Heart left ventricle (tissue), 16 donors: ENCODE measurements at regions not wholly inside any gene's neighbourhood (a gene's known extent, or its start where the extent isn't known, plus 50 kb on each side); places are given as distances from the start of the nearest gene placed in this dataset.
"Not testable (repeated sequence)": the region's sequence is repeated elsewhere in the genome, so short reads cannot be mapped to it uniquely, and the experiment has no call there.

Source experiments
- ATAC-seq, 4 donors: fragments of 200-7000 bp; cut with Tn5 transposase; one replicate each; pipeline ENCODE4 v1.9.1; 2020 to 2022; ENCODE audit warnings: moderate library complexity in 4 of 4, mild to moderate bottlenecking in 3 of 4, moderate number of reproducible peaks in 1 of 4
- DNase-seq, 5 donors: peaks; one replicate each; pipeline ENCODE4 v3.0.0-alpha.2; 2020
- H3K27ac ChIP-seq, 12 donors: fragments of 200-600 bp; sonication (generic) in 4 of 12; one replicate each; pipeline versions ENCODE4 v1.5.0 to v1.8.0; 2016 to 2022; ENCODE audit warnings: mild to moderate bottlenecking in 2 of 12
- H3K27me3 ChIP-seq, 9 donors: fragments of 200-600 bp; sonication (generic) in 2 of 9; one replicate each; pipeline versions ENCODE4 v1.5.1 to v1.8.0; 2016 to 2022; ENCODE audit warnings: mild to moderate bottlenecking in 3 of 9
- H3K36me3 ChIP-seq, 9 donors: fragments of 200-600 bp; sonication (generic) in 2 of 9; one replicate each; pipeline versions ENCODE4 v1.5.0 to v1.8.0; 2018 to 2022; ENCODE audit warnings: mild to moderate bottlenecking in 2 of 9
- H3K4me1 ChIP-seq, 12 donors: fragments of 200-600 bp; sonication (generic) in 4 of 12; one replicate each; pipeline versions ENCODE4 v1.5.0 to v1.8.0; 2016 to 2022; ENCODE audit warnings: mild to moderate bottlenecking in 3 of 12
- H3K4me3 ChIP-seq, 12 donors: fragments of 200-600 bp; sonication (generic) in 4 of 12; one replicate each; pipeline versions ENCODE4 v1.5.0 to v1.8.0; 2017 to 2022; ENCODE audit warnings: mild to moderate bottlenecking in 9 of 12, moderate library complexity in 4 of 12
- H3K9me3 ChIP-seq, 12 donors: fragments of 200-600 bp; sonication (generic) in 4 of 12; one replicate each; pipeline versions ENCODE4 v1.5.0 to v1.8.0; 2016 to 2022; ENCODE audit warnings: mild to moderate bottlenecking in 1 of 12
- POLR2A ChIP-seq, 2 donors: fragments of 450-650 bp; IDR thresholded peaks; one replicate each; pipeline ENCODE4 v1.6.1; 2017; ENCODE audit warnings: antibody characterized with exemption in 2 of 2, mild to moderate bottlenecking in 2 of 2, moderate library complexity in 2 of 2
- WGBS, 4 donors: extraction: QIAGEN DNeasy Blood & Tissue Kit in 2 of 4; methylation state at CpG; one replicate each; pipeline versions ENCODE4 v1.1.5 to v1.1.7; 2013 to 2018; 5-methylcytosine and 5-hydroxymethylcytosine counted together
- intact Hi-C, 10 donors: fragments of 100-400 bp; cut with DNase I; formaldehyde crosslinking; loops; one replicate each; pipeline versions ENCODE4 v1.11.1 to v1.14.2; 2022
- TF ChIP-seq, protein P1 (sequence below), 12 donors: fragments of 200-600 bp; sonication (generic) in 4 of 12; IDR thresholded peaks; one replicate each; pipeline versions ENCODE4 v1.5.0 to v1.8.0; 2018 to 2022; ENCODE audit warnings: antibody characterized with exemption in 12 of 12, mild to moderate bottlenecking in 5 of 12
- donor health status: ischemic (EF 13 %, LVEDD 7.1; RV severe dilation, severe dysfunction).
- donor health status: healthy with polysubstance abuse.
- donor health status: DM: no; HTN: yes; CAD: no.
- donor health status: DM: no; HTN: no; CAD: no.
- donor health status: ischemic (EF 25% LVEDD 6.9; RV normal size, moderate dysfunction).
- donor health status: ischemic (EF 25% LVEDD 5.7; RV mildly dilated, moderate dysfunction).
- donor health status: healthy.
- donor health status: DM: yes; HTN: yes; CAD: no.
- donor health status: ischemic (EF 35%, LVEDD 5.7; RV mildly dilated, moderate dysfunction).
- donor health status: nonischemic (EF 11% LVEDD 7.7; RV severe dilation, severe dysfunction).
- donor health status: DM: yes; HTN: yes; CAD: no.
- donor health status: PGD.
- donor health status: ischemic (EF 29% LVEDD 5.4; RV normal size, mild dysfunction).
- donor health status: nonischemic (EF 23%, LVEDD 6.1; RV moderate dilation, normal function).

- Histone ChIP-seq H3K27ac (no peak overlapping the region), H3K4me3 (no peak overlapping the region), H3K9me3 (peaks cover 0 to 3% (median 0%) of the 10 kb centered on the region in 12 donors), H3K27me3 (no peaks in the 10 kb centered on the region), H3K36me3 (no peaks in the 10 kb centered on the region), H3K4me1 (no peaks in the 10 kb centered on the region)
- no peak for ATAC-seq
- intact Hi-C loops, result no loop called here
- WGBS, 4 donors, result 14 to 36% (median 22%) methylated on average over 1 of the region's 1 CpG
- TF ChIP-seq, protein P1, sequence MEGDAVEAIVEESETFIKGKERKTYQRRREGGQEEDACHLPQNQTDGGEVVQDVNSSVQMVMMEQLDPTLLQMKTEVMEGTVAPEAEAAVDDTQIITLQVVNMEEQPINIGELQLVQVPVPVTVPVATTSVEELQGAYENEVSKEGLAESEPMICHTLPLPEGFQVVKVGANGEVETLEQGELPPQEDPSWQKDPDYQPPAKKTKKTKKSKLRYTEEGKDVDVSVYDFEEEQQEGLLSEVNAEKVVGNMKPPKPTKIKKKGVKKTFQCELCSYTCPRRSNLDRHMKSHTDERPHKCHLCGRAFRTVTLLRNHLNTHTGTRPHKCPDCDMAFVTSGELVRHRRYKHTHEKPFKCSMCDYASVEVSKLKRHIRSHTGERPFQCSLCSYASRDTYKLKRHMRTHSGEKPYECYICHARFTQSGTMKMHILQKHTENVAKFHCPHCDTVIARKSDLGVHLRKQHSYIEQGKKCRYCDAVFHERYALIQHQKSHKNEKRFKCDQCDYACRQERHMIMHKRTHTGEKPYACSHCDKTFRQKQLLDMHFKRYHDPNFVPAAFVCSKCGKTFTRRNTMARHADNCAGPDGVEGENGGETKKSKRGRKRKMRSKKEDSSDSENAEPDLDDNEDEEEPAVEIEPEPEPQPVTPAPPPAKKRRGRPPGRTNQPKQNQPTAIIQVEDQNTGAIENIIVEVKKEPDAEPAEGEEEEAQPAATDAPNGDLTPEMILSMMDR (IDR thresholded peaks at IDR 0.05), result no peak
- TF ChIP-seq POLR2A (IDR thresholded peaks at IDR 0.05), result no peak
- no peak for DNase-seq
These were observed 1729.5 kb upstream of the SPRY2 start for GRCh38 chr13:82070416-82070815.

- Histone ChIP-seq H3K27ac (no peak overlapping the region), H3K27me3 (no peaks in the 10 kb centered on the region), H3K9me3 (peaks cover 0 to 6% (median 0%) of the 10 kb centered on the region in 12 donors), H3K36me3 (no peaks in the 10 kb centered on the region), H3K4me1 (no peaks in the 10 kb centered on the region), H3K4me3 (no peak overlapping the region)
- 25 to 45% (median 37%) methylated on average over 4 of the region's 4 CpGs for WGBS, 4 donors
- TF ChIP-seq, protein P1 (IDR thresholded peaks at IDR 0.05), result no peak
- TF ChIP-seq POLR2A (IDR thresholded peaks at IDR 0.05), result no peak
- intact Hi-C loops, result no loop called here
- DNase-seq (no peak), ATAC-seq (no peak)
These were observed 1721.8 kb upstream of the SPRY2 start for GRCh38 chr13:82062772-82063171.

DNA sequence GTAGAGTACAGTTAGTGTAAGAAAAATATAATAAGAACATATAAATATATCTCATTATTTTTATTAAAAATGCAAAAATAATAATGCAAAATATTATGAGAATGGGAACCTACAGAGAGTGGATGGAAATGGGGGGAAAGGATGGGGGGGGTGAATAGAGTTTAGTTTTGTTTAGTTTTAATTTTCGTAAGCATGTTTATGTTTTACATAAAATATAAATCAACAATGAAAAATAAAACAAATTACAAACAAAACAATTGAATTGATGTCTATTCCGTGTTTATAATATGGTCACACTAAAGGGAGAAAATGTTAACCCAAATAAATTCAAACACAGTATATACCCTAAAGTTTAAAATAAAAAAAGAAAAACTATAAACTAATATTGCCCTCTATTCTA is 1717.4 kb upstream of the SPRY2 start:
- WGBS, 4 donors, result 66 to 78% (median 76%) methylated on average over 2 of the region's 2 CpGs
- no peak for ATAC-seq
- H3K9me3 ChIP-seq, result peaks cover 0 to 6% (median 0%) of the 10 kb centered on the region in 12 donors
- TF ChIP-seq, protein P1 (IDR thresholded peaks at IDR 0.05), result no peak
- TF ChIP-seq POLR2A (IDR thresholded peaks at IDR 0.05), result no peak
- no peak overlapping the region for H3K4me3 ChIP-seq
- no peaks in the 10 kb centered on the region for H3K27me3 ChIP-seq
- DNase-seq, result no peak
- no peaks in the 10 kb centered on the region for H3K4me1 ChIP-seq
- no peaks in the 10 kb centered on the region for H3K36me3 ChIP-seq
- H3K27ac ChIP-seq, result no peak overlapping the region
- intact Hi-C loops, result no loop called here

DNA sequence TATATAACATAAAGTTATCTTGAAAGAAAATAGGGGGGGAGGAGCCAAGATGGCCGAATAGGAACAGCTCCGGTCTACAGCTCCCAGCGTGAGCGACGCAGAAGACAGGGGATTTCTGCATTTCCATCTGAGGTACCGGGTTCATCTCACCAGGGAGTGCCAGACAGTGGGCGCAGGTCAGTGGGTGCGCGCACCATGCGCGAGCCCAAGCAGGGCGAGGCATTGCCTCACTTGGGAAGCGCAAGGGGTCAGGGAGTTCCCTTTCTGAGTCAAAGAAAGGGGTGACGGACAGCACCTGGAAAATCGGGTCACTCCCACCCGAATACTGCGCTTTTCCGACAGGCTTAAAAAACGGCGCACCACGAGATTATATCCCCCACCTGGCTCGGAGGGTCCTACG is 1704.4 kb upstream of the SPRY2 start:
- H3K27me3 ChIP-seq, H3K36me3 ChIP-seq, ATAC-seq, H3K4me3 ChIP-seq, H3K4me1 ChIP-seq, DNase-seq, H3K27ac ChIP-seq, intact Hi-C loops: not testable (repeated sequence)
- WGBS, 4 donors, result 91 to 94% (median 92%) methylated on average over 22 to 23 of the region's 23 CpGs
- H3K9me3 ChIP-seq, result peaks cover 0 to 24% (median 0%) of the 10 kb centered on the region in 12 donors

DNA sequence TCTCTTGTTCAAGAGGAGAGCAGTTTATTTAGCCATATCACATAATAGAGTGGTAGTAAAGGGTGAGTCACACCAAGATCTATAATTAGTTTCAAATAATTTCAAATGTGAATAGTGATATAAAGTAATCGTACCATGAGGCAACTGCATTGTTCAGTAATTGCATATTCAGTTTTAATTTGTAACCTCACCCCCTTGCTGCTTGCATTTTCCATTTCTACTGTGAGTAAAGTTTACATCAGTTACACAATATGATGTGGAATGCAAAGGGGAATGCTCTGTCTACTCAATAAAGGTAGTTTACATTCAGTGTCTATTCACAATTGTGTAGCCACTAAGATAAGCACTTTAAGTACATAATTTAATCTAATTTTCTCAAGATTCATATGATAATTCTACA is 1695.7 kb upstream of the SPRY2 start:
- H3K27me3 ChIP-seq, result no peaks in the 10 kb centered on the region
- intact Hi-C loops, result no loop called here
- H3K4me3 ChIP-seq, result no peak overlapping the region
- 68 to 80% (median 71%) methylated on average over 1 of the region's 1 CpG for WGBS, 4 donors
- no peak for DNase-seq
- no peak for ATAC-seq
- TF ChIP-seq, protein P1 (IDR thresholded peaks at IDR 0.05), result no peak
- TF ChIP-seq POLR2A (IDR thresholded peaks at IDR 0.05), result no peak
- H3K4me1 ChIP-seq, result no peaks in the 10 kb centered on the region
- H3K9me3 ChIP-seq, result peaks cover 0 to 5% (median 0%) of the 10 kb centered on the region in 12 donors
- no peaks in the 10 kb centered on the region for H3K36me3 ChIP-seq
- H3K27ac ChIP-seq, result no peak overlapping the region
